ENCODE measurements at regions not wholly inside any gene's neighbourhood (a gene's known extent, or its start where the extent isn't known, plus 50 kb on each side); places are given as distances from the start of the nearest gene placed in this dataset.
"Not testable (repeated sequence)": the region's sequence is repeated elsewhere in the genome, so short reads cannot be mapped to it uniquely, and the experiment has no call there.

- no peak for DNase-seq (ENCODE audit: low read depth)
Observed at GRCh38 chr12:78494911-78495310, 369.7 kb upstream of the SYT1 start.

GRCh38 chr12:78501825-78502224 is 362.7 kb upstream of the SYT1 start:
- DNase-seq (ENCODE audit: low read depth) = no peak

- no peak for DNase-seq (ENCODE audit: low read depth)
Observed at GRCh38 chr12:78519422-78519821, 345.2 kb upstream of the SYT1 start.

GRCh38 chr12:78530100-78530765 is 334.3 kb upstream of the SYT1 start:
- DNase-seq (ENCODE audit: low read depth) = peak; percentile 40

- DNase-seq (ENCODE audit: low read depth) = no peak
Observed at GRCh38 chr12:78531831-78532458, 332.6 kb upstream of the SYT1 start.

- peak; percentile 14 for DNase-seq (ENCODE audit: low read depth)
Observed at GRCh38 chr12:78534311-78534710, 330.3 kb upstream of the SYT1 start.

GRCh38 chr12:78540606-78541336 is 323.8 kb upstream of the SYT1 start:
- peak; percentile 3 for DNase-seq (ENCODE audit: low read depth)

GRCh38 chr12:78550831-78551230 is 313.7 kb upstream of the SYT1 start:
- DNase-seq (ENCODE audit: low read depth) = no peak

GRCh38 chr12:78555802-78556201 is 308.8 kb upstream of the SYT1 start:
- no peak for DNase-seq (ENCODE audit: low read depth)

- DNase-seq (ENCODE audit: low read depth) = no peak
Observed at GRCh38 chr12:78556651-78557050, 307.9 kb upstream of the SYT1 start.

GRCh38 chr12:78559416-78559815 is 305.2 kb upstream of the SYT1 start:
- DNase-seq (ENCODE audit: low read depth) = no peak

GRCh38 chr12:78559886-78560285 is 304.7 kb upstream of the SYT1 start:
- DNase-seq (ENCODE audit: low read depth) = no peak

GRCh38 chr12:78560633-78561032 is 303.9 kb upstream of the SYT1 start:
- DNase-seq (ENCODE audit: low read depth) = no peak

- DNase-seq (ENCODE audit: low read depth) = peak; percentile 34
Observed at GRCh38 chr12:78562368-78563205, 302.0 kb upstream of the SYT1 start.

- DNase-seq (ENCODE audit: low read depth) = no peak
Observed at GRCh38 chr12:78563826-78564225, 300.7 kb upstream of the SYT1 start.

GRCh38 chr12:78566456-78566855 is 298.1 kb upstream of the SYT1 start:
- DNase-seq (ENCODE audit: low read depth) = no peak

- DNase-seq (ENCODE audit: low read depth) = no peak
Observed at GRCh38 chr12:78568321-78569020, 296.1 kb upstream of the SYT1 start.

GRCh38 chr12:78571953-78572352 is 292.6 kb upstream of the SYT1 start:
- DNase-seq (ENCODE audit: low read depth) = no peak

- DNase-seq (ENCODE audit: low read depth) = not testable (repeated sequence)
Observed at GRCh38 chr12:78575208-78575607, 289.4 kb upstream of the SYT1 start.

GRCh38 chr12:78579846-78580245 is 284.7 kb upstream of the SYT1 start:
- no peak for DNase-seq (ENCODE audit: low read depth)

GRCh38 chr12:78580296-78580695 is 284.3 kb upstream of the SYT1 start:
- no peak for DNase-seq (ENCODE audit: low read depth)

GRCh38 chr12:78584695-78585094 is 279.9 kb upstream of the SYT1 start:
- DNase-seq (ENCODE audit: low read depth) = no peak

Data from RPMI7951 (cell line).